ENCODE measurements at regions not wholly inside any gene's neighbourhood (a gene's known extent, or its start where the extent isn't known, plus 50 kb on each side); places are given as distances from the start of the nearest gene placed in this dataset.

DNA sequence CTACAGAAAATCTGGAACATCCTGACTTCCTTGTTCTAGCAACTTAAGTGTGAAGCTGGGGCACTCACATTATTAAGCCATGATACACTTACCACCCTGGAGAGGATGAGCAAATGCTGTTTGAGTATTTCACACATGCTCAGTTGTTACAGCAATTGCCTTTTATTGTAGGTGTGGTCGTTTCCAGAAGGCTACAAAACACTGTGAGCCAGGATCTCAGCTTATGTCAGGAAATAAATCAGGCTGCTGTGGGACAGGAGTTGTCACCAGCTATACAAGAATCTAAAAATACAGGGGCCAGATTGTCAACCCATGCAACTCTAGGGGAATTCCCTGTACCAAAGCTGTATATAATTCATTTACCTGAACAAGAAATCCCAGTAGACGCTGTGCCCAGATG is 273.3 kb upstream of the SP4 start:
- Histone ChIP-seq H3K4me3 (no peak overlapping the region), H3K27me3 (no peaks in the 10 kb centered on the region), H3K36me3 (no peaks in the 10 kb centered on the region), H3K9me3 (ENCODE audit: low read depth) (no peaks in the 10 kb centered on the region), H3K4me1 (ENCODE audit: low read depth) (no peaks in the 10 kb centered on the region), H3K27ac (no peak overlapping the region)
- TF ChIP-seq, protein P1, sequence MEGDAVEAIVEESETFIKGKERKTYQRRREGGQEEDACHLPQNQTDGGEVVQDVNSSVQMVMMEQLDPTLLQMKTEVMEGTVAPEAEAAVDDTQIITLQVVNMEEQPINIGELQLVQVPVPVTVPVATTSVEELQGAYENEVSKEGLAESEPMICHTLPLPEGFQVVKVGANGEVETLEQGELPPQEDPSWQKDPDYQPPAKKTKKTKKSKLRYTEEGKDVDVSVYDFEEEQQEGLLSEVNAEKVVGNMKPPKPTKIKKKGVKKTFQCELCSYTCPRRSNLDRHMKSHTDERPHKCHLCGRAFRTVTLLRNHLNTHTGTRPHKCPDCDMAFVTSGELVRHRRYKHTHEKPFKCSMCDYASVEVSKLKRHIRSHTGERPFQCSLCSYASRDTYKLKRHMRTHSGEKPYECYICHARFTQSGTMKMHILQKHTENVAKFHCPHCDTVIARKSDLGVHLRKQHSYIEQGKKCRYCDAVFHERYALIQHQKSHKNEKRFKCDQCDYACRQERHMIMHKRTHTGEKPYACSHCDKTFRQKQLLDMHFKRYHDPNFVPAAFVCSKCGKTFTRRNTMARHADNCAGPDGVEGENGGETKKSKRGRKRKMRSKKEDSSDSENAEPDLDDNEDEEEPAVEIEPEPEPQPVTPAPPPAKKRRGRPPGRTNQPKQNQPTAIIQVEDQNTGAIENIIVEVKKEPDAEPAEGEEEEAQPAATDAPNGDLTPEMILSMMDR (IDR thresholded peaks at IDR 0.05; ENCODE audit: low read depth, low read length), result no peak
- DNase-seq (ENCODE audit: low read depth in 1 of 2, low spot score in 1 of 2), result no peak

DNA sequence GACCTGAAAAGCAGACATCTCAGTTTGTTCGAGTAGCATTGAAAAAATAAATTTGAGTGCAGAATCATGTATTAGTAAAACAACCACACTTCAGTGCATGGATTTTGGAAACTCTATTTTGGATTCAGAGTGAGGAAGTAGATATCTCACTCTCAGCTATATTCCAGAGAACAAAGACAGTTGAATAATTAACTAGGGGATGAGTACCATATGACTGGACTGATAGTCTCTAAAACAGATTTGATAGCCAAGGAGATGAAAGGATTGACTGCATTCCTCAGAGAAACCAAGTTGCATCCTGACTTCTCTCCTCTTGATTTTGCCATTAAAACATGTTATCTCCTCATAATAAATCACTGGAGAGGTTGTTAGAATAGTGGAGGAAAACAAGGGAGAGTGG is 268.4 kb upstream of the SP4 start:
- H3K27ac ChIP-seq, result no peak overlapping the region
- no peaks in the 10 kb centered on the region for H3K36me3 ChIP-seq
- H3K27me3 ChIP-seq, result no peaks in the 10 kb centered on the region
- TF ChIP-seq, protein P1 (IDR thresholded peaks at IDR 0.05; ENCODE audit: low read depth, low read length), result no peak
- no peak for DNase-seq (ENCODE audit: low read depth in 1 of 2, low spot score in 1 of 2)
- H3K4me1 ChIP-seq (ENCODE audit: low read depth), result no peaks in the 10 kb centered on the region
- no peaks in the 10 kb centered on the region for H3K9me3 ChIP-seq (ENCODE audit: low read depth)
- H3K4me3 ChIP-seq, result no peak overlapping the region

DNA sequence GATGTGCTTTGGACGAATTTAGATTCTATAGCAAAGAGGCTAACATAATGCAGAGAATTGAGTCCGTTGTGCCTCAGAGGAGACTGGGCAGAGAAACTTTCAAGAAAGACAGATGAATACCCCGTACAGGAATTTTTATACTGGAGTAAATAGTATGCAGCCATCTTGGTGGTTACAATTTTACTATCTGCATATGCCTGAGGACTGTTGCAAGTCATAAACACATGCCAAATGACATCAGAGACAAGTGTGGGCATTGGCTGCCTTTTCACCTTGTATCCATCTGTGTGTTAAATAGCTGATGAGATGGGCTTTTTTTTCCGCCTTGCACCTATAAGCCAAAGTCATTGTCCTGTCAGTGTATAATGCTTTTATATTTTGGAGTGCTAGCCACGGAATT is 267.5 kb upstream of the SP4 start:
- DNase-seq (ENCODE audit: low read depth in 1 of 2, low spot score in 1 of 2), result no peak
- no peak overlapping the region for H3K4me3 ChIP-seq
- H3K27me3 ChIP-seq, result no peaks in the 10 kb centered on the region
- no peak overlapping the region for H3K27ac ChIP-seq
- H3K4me1 ChIP-seq (ENCODE audit: low read depth), result no peaks in the 10 kb centered on the region
- H3K9me3 ChIP-seq (ENCODE audit: low read depth), result no peaks in the 10 kb centered on the region
- TF ChIP-seq, protein P1 (IDR thresholded peaks at IDR 0.05; ENCODE audit: low read depth, low read length), result no peak
- no peaks in the 10 kb centered on the region for H3K36me3 ChIP-seq

DNA sequence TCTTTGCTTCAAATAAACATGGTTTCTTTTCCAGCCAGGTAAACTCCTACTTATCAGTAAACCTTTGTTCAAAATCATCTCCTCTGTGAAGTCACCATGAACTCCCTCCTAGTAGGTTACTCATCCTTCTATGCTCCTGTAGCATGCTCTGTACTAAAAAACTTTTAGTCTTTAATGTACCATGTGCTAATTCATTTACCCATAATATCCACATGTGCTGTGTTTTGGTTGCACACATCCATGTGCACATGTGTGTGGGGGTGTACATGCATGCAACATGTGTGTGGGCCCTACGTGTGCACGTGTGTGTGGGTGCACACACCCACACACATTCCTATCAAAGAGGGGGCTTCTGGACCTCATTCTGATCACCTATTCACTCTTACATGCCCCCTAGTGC is 259.9 kb upstream of the SP4 start:
- Histone ChIP-seq H3K27ac (no peak overlapping the region), H3K9me3 (ENCODE audit: low read depth) (no peaks in the 10 kb centered on the region), H3K4me3 (no peak overlapping the region), H3K4me1 (ENCODE audit: low read depth) (no peaks in the 10 kb centered on the region), H3K36me3 (no peaks in the 10 kb centered on the region), H3K27me3 (peaks cover 47% of the 10 kb centered on the region)
- TF ChIP-seq, protein P1 (IDR thresholded peaks at IDR 0.05; ENCODE audit: low read depth, low read length), result no peak
- no peak for DNase-seq (ENCODE audit: low read depth in 1 of 2, low spot score in 1 of 2)

DNA sequence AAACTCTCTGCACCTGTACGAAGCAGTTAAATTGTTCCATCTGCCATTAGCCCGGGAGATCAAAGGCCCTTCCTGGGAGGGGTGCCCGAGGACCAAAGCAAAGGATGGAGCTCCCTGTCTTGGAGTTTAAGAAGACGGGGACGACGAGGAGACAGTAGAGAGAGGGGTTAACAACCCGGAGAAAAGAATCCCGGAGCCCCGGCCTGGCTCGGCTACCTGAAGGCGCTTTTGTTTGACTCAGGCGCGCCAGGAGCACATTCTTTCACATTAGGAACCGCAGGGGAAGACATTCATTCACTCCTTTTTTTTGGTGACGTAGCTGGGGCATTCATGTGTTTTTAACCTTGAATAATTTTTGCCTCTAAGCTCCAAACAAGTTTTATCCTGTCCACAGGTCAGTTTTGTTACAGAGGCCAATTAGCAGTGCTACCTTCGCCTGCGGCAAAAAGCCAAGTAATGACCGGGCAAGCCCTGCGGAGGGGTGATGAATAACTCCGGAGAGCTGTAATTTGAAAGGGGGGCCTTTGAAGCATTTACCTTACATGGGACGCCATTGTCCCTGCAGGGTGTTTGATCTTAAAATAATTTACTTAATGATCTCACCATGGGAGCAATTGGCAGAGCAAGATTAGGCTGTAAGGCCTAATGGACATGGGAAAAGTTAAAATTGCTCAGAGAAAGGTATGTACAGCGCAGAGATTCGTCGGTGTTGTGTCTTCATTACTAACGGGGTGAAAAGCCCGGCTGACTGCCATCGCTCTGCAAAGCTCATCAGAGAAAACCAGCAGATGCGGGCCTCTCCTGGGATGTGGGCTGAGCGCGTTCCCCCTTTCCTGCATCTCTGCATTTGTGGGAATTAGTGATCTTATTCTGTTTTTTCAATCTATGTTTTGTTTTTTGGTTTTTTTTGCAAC is 258.0 kb upstream of the SP4 start:
- H3K4me3 ChIP-seq, result no peak overlapping the region
- no peak overlapping the region for H3K27ac ChIP-seq

More for the DNA sequence above, 258.0 kb upstream of the SP4 start:
- TF ChIP-seq, protein P1 (IDR thresholded peaks at IDR 0.05; ENCODE audit: low read depth, low read length), result no peak
- H3K36me3 ChIP-seq, result no peaks in the 10 kb centered on the region
- H3K4me1 ChIP-seq (ENCODE audit: low read depth), result no peaks in the 10 kb centered on the region
- DNase-seq (ENCODE audit: low read depth in 1 of 2, low spot score in 1 of 2), result peak in 1 of 2 donors; percentile 21
- H3K27me3 ChIP-seq, result peaks cover 47% of the 10 kb centered on the region
- no peaks in the 10 kb centered on the region for H3K9me3 ChIP-seq (ENCODE audit: low read depth)
